ENCODE measurements at regions not wholly inside any gene's neighbourhood (a gene's known extent, or its start where the extent isn't known, plus 50 kb on each side); places are given as distances from the start of the nearest gene placed in this dataset.
"Not testable (repeated sequence)": the region's sequence is repeated elsewhere in the genome, so short reads cannot be mapped to it uniquely, and the experiment has no call there.

- H3K9me3 ChIP-seq (ENCODE audit: control insufficient read depth in 2 of 3, low read length in 3 of 3) = no peaks in the 10 kb centered on the region
- no peaks in the 10 kb centered on the region for H3K27me3 ChIP-seq (ENCODE audit: control insufficient read depth in 2 of 2, insufficient read depth in 2 of 2, low read length in 2 of 2)
- H3K4me1 ChIP-seq (ENCODE audit: control insufficient read depth in 2 of 2, insufficient read depth in 2 of 2, low read length in 2 of 2) = no peaks in the 10 kb centered on the region
- no peaks in the 10 kb centered on the region for H3K36me3 ChIP-seq (ENCODE audit: control insufficient read depth in 2 of 3, insufficient read depth in 3 of 3, low read length in 3 of 3)
- Mint-ChIP-seq H3K27me3 (peaks cover 0 to 10% (median 4%) of the 10 kb centered on the region in 5 donors), H3K4me3 (no peak overlapping the region), H3K9me3 (peaks cover 0 to 14% (median 11%) of the 10 kb centered on the region in 11 donors), H3K36me3 (no peaks in the 10 kb centered on the region), H3K27ac (no peak overlapping the region), H3K4me1 (no peaks in the 10 kb centered on the region)
- DNase-seq (no peak), ATAC-seq (no peak)
- H3K27ac ChIP-seq (ENCODE audit: low read depth, low read length) = no peak overlapping the region
- intact Hi-C loops (cut with micrococcal nuclease) = no loop called here
- CTCF ChIA-PET = no interaction called here
- POLR2A ChIA-PET = no interaction called here
- H3K4me3 ChIP-seq (ENCODE audit: low read length) = no peak overlapping the region
These were observed 172.7 kb upstream of the GIMD1 start for GRCh38 chr4:106541253-106541652.

- intact Hi-C loops (cut with micrococcal nuclease) = no loop called here
- ChIA-PET POLR2A (no interaction called here), CTCF (no interaction called here)
- Histone ChIP-seq H3K4me1 (ENCODE audit: control insufficient read depth in 2 of 2, insufficient read depth in 2 of 2, low read length in 2 of 2) (no peaks in the 10 kb centered on the region), H3K4me3 (ENCODE audit: low read length) (no peak overlapping the region), H3K9me3 (ENCODE audit: control insufficient read depth in 2 of 3, low read length in 3 of 3) (no peaks in the 10 kb centered on the region), H3K27me3 (ENCODE audit: control insufficient read depth in 2 of 2, insufficient read depth in 2 of 2, low read length in 2 of 2) (no peaks in the 10 kb centered on the region), H3K27ac (ENCODE audit: low read depth, low read length) (no peak overlapping the region), H3K36me3 (ENCODE audit: control insufficient read depth in 2 of 3, insufficient read depth in 3 of 3, low read length in 3 of 3) (no peaks in the 10 kb centered on the region)
- DNase-seq = no peak
- H3K4me1 Mint-ChIP-seq = no peaks in the 10 kb centered on the region
- H3K27me3 Mint-ChIP-seq = no peaks in the 10 kb centered on the region
- no peak overlapping the region for H3K4me3 Mint-ChIP-seq
- no peak overlapping the region for H3K27ac Mint-ChIP-seq
- no peaks in the 10 kb centered on the region for H3K36me3 Mint-ChIP-seq
- peaks cover 0 to 8% (median 2%) of the 10 kb centered on the region in 11 donors for H3K9me3 Mint-ChIP-seq
- ATAC-seq = no peak
These were observed 162.2 kb upstream of the GIMD1 start for GRCh38 chr4:106530821-106531220.

GRCh38 chr4:106530024-106530361 lies 161.4 kb upstream of the GIMD1 start:
- DNase-seq (no peak), ATAC-seq (no peak)
- Mint-ChIP-seq H3K36me3 (no peaks in the 10 kb centered on the region), H3K9me3 (peaks cover 0 to 6% (median 2%) of the 10 kb centered on the region in 11 donors), H3K4me3 (no peak overlapping the region), H3K4me1 (no peaks in the 10 kb centered on the region), H3K27ac (no peak overlapping the region), H3K27me3 (no peaks in the 10 kb centered on the region)
- Histone ChIP-seq H3K27me3 (ENCODE audit: control insufficient read depth in 2 of 2, insufficient read depth in 2 of 2, low read length in 2 of 2) (no peaks in the 10 kb centered on the region), H3K36me3 (ENCODE audit: control insufficient read depth in 2 of 3, insufficient read depth in 3 of 3, low read length in 3 of 3) (no peaks in the 10 kb centered on the region), H3K4me1 (ENCODE audit: control insufficient read depth in 2 of 2, insufficient read depth in 2 of 2, low read length in 2 of 2) (no peaks in the 10 kb centered on the region), H3K4me3 (ENCODE audit: low read length) (no peak overlapping the region), H3K9me3 (ENCODE audit: control insufficient read depth in 2 of 3, low read length in 3 of 3) (no peaks in the 10 kb centered on the region), H3K27ac (ENCODE audit: low read depth, low read length) (no peak overlapping the region)
- ChIA-PET POLR2A (no interaction called here), CTCF (no interaction called here)
- intact Hi-C loops (cut with micrococcal nuclease) = no loop called here

GRCh38 chr4:106529348-106530023 lies 160.9 kb upstream of the GIMD1 start:
- no peak for ATAC-seq
- Histone ChIP-seq H3K4me3 (ENCODE audit: low read length) (no peak overlapping the region), H3K27ac (ENCODE audit: low read depth, low read length) (no peak overlapping the region), H3K36me3 (ENCODE audit: control insufficient read depth in 2 of 3, insufficient read depth in 3 of 3, low read length in 3 of 3) (no peaks in the 10 kb centered on the region), H3K9me3 (ENCODE audit: control insufficient read depth in 2 of 3, low read length in 3 of 3) (no peaks in the 10 kb centered on the region), H3K27me3 (ENCODE audit: control insufficient read depth in 2 of 2, insufficient read depth in 2 of 2, low read length in 2 of 2) (no peaks in the 10 kb centered on the region), H3K4me1 (ENCODE audit: control insufficient read depth in 2 of 2, insufficient read depth in 2 of 2, low read length in 2 of 2) (no peaks in the 10 kb centered on the region)
- Mint-ChIP-seq H3K4me1 (no peaks in the 10 kb centered on the region), H3K27ac (no peak overlapping the region), H3K27me3 (no peaks in the 10 kb centered on the region), H3K4me3 (no peak overlapping the region), H3K36me3 (no peaks in the 10 kb centered on the region), H3K9me3 (peaks cover 0 to 4% (median 2%) of the 10 kb centered on the region in 11 donors)
- ChIA-PET POLR2A (no interaction called here), CTCF (no interaction called here)
- no peak for DNase-seq
- intact Hi-C loops (cut with micrococcal nuclease) = no loop called here

- ATAC-seq (no peak), DNase-seq (no peak)
- Mint-ChIP-seq H3K27me3 (no peaks in the 10 kb centered on the region), H3K9me3 (peaks cover 0 to 4% (median 0%) of the 10 kb centered on the region in 11 donors), H3K4me3 (no peak overlapping the region), H3K36me3 (no peaks in the 10 kb centered on the region), H3K27ac (no peak overlapping the region), H3K4me1 (no peaks in the 10 kb centered on the region)
- ChIA-PET POLR2A (no interaction called here), CTCF (no interaction called here)
- Histone ChIP-seq H3K36me3 (ENCODE audit: control insufficient read depth in 2 of 3, insufficient read depth in 3 of 3, low read length in 3 of 3) (no peaks in the 10 kb centered on the region), H3K4me3 (ENCODE audit: low read length) (no peak overlapping the region), H3K9me3 (ENCODE audit: control insufficient read depth in 2 of 3, low read length in 3 of 3) (no peaks in the 10 kb centered on the region), H3K27ac (ENCODE audit: low read depth, low read length) (no peak overlapping the region), H3K4me1 (ENCODE audit: control insufficient read depth in 2 of 2, insufficient read depth in 2 of 2, low read length in 2 of 2) (no peaks in the 10 kb centered on the region), H3K27me3 (ENCODE audit: control insufficient read depth in 2 of 2, insufficient read depth in 2 of 2, low read length in 2 of 2) (no peaks in the 10 kb centered on the region)
- intact Hi-C loops (cut with micrococcal nuclease) = no loop called here
These were observed 158.7 kb upstream of the GIMD1 start for GRCh38 chr4:106527316-106527715.

GRCh38 chr4:106525425-106525824 lies 156.8 kb upstream of the GIMD1 start:
- H3K4me3 Mint-ChIP-seq; H3K27me3 ChIP-seq (ENCODE audit: control insufficient read depth in 2 of 2, insufficient read depth in 2 of 2, low read length in 2 of 2); H3K9me3 Mint-ChIP-seq; H3K4me3 ChIP-seq (ENCODE audit: low read length); H3K4me1 ChIP-seq (ENCODE audit: control insufficient read depth in 2 of 2, insufficient read depth in 2 of 2, low read length in 2 of 2); H3K4me1 Mint-ChIP-seq; H3K36me3 Mint-ChIP-seq; H3K36me3 ChIP-seq (ENCODE audit: control insufficient read depth in 2 of 3, insufficient read depth in 3 of 3, low read length in 3 of 3); CTCF ChIA-PET; H3K27ac Mint-ChIP-seq; ATAC-seq; DNase-seq; intact Hi-C loops (cut with micrococcal nuclease); H3K9me3 ChIP-seq (ENCODE audit: control insufficient read depth in 2 of 3, low read length in 3 of 3); H3K27me3 Mint-ChIP-seq; H3K27ac ChIP-seq (ENCODE audit: low read depth, low read length); POLR2A ChIA-PET: not testable (repeated sequence)

- H3K4me1 Mint-ChIP-seq; H3K27me3 Mint-ChIP-seq; H3K4me3 Mint-ChIP-seq; H3K9me3 ChIP-seq (ENCODE audit: control insufficient read depth in 2 of 3, low read length in 3 of 3); H3K27ac Mint-ChIP-seq; H3K9me3 Mint-ChIP-seq; POLR2A ChIA-PET; H3K27ac ChIP-seq (ENCODE audit: low read depth, low read length); CTCF ChIA-PET; H3K4me1 ChIP-seq (ENCODE audit: control insufficient read depth in 2 of 2, insufficient read depth in 2 of 2, low read length in 2 of 2); H3K4me3 ChIP-seq (ENCODE audit: low read length); intact Hi-C loops (cut with micrococcal nuclease); ATAC-seq; DNase-seq; H3K36me3 Mint-ChIP-seq; H3K27me3 ChIP-seq (ENCODE audit: control insufficient read depth in 2 of 2, insufficient read depth in 2 of 2, low read length in 2 of 2); H3K36me3 ChIP-seq (ENCODE audit: control insufficient read depth in 2 of 3, insufficient read depth in 3 of 3, low read length in 3 of 3): not testable (repeated sequence)
These were observed 156.2 kb upstream of the GIMD1 start for GRCh38 chr4:106524772-106525171.

All from naive thymus-derived CD4-positive, alpha-beta T cell (primary cell).